C4-2B (cell line): ENCODE measurements at regions not wholly inside any gene's neighbourhood (a gene's known extent, or its start where the extent isn't known, plus 50 kb on each side); places are given as distances from the start of the nearest gene placed in this dataset.

Experiments
- ZFX ChIP-seq: fragments of 450-650 bp; IDR thresholded peaks from 2 replicates; pipeline ENCODE4 v1.6.1; 2017
- TF ChIP-seq, protein P1 (sequence below): fragments of 450-650 bp; conservative IDR thresholded peaks from 2 replicates; pipeline ENCODE4 v1.5.1; 2017; ENCODE audit warnings: mild to moderate bottlenecking

- TF ChIP-seq, protein P1, sequence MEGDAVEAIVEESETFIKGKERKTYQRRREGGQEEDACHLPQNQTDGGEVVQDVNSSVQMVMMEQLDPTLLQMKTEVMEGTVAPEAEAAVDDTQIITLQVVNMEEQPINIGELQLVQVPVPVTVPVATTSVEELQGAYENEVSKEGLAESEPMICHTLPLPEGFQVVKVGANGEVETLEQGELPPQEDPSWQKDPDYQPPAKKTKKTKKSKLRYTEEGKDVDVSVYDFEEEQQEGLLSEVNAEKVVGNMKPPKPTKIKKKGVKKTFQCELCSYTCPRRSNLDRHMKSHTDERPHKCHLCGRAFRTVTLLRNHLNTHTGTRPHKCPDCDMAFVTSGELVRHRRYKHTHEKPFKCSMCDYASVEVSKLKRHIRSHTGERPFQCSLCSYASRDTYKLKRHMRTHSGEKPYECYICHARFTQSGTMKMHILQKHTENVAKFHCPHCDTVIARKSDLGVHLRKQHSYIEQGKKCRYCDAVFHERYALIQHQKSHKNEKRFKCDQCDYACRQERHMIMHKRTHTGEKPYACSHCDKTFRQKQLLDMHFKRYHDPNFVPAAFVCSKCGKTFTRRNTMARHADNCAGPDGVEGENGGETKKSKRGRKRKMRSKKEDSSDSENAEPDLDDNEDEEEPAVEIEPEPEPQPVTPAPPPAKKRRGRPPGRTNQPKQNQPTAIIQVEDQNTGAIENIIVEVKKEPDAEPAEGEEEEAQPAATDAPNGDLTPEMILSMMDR: no peak
- no peak for TF ChIP-seq ZFX
Observed at GRCh38 chr13:76024151-76024550, 388.0 kb downstream of the LMO7 start.
